GM23338 (cell line): ENCODE measurements at regions not wholly inside any gene's neighbourhood (a gene's known extent, or its start where the extent isn't known, plus 50 kb on each side); places are given as distances from the start of the nearest gene placed in this dataset.

ENCODE experiments used
- ATAC-seq: fragments of 200-7000 bp; cut with Tn5 transposase; 3 replicates; pipeline ENCODE4 v1.9.1; 2020
- DNase-seq: peaks from one replicate; pipeline ENCODE4 v3.0.0-alpha.2; 2015; ENCODE audit warnings: low spot score
- H2AFZ ChIP-seq: fragments of 200-600 bp; sonication (generic); 2 replicates; pipeline ENCODE4 v1.8.0; 2016; ENCODE audit warnings: antibody characterized with exemption, mild to moderate bottlenecking, moderate library complexity
- H3F3A ChIP-seq: fragments of 200-600 bp; sonication (generic); replicated peaks from 2 replicates; pipeline ENCODE4 v1.8.0; 2017; ENCODE audit warnings: antibody characterized with exemption, mixed run types, low read depth
- H3K27ac ChIP-seq: fragments of 200-600 bp; sonication (generic); 2 replicates; pipeline ENCODE4 v1.6.1; 2016; ENCODE audit warnings: low read depth
- H3K27me3 ChIP-seq: fragments of 200-600 bp; sonication (generic); 2 replicates; pipeline ENCODE4 v1.8.0; 2016; ENCODE audit warnings: mild to moderate bottlenecking, mixed run types, moderate library complexity; ENCODE audit not compliant: insufficient read depth
- H3K36me3 ChIP-seq: fragments of 200-600 bp; sonication (generic); 2 replicates; pipeline ENCODE4 v1.8.0; 2016; ENCODE audit warnings: mild to moderate bottlenecking; ENCODE audit not compliant: insufficient read depth
- H3K4me1 ChIP-seq: fragments of 200-600 bp; sonication (generic); 2 replicates; pipeline ENCODE4 v1.8.0; 2016; ENCODE audit warnings: mild to moderate bottlenecking, moderate library complexity; ENCODE audit not compliant: insufficient read depth
- H3K4me2 ChIP-seq: fragments of 200-600 bp; sonication (generic); 2 replicates; pipeline ENCODE4 v1.7.1; 2017; ENCODE audit warnings: mixed run types
- H3K4me3 ChIP-seq: fragments of 200-600 bp; sonication (generic); 2 replicates; pipeline ENCODE4 v1.6.1; 2016; ENCODE audit warnings: mixed run types
- H3K79me2 ChIP-seq: fragments of 200-600 bp; sonication (generic); replicated peaks from 2 replicates; pipeline ENCODE4 v1.8.0; 2017; ENCODE audit warnings: mild to moderate bottlenecking; ENCODE audit not compliant: insufficient read depth
- H3K9me2 ChIP-seq: fragments of 200-600 bp; sonication (generic); 2 replicates; pipeline ENCODE4 v1.8.0; 2017; ENCODE audit not compliant: insufficient read depth
- H4K20me1 ChIP-seq: fragments of 200-600 bp; sonication (generic); replicated peaks from 2 replicates; pipeline ENCODE4 v1.8.0; 2017; ENCODE audit warnings: mild to moderate bottlenecking; ENCODE audit not compliant: insufficient read depth
- H3K27ac Mint-ChIP-seq: 2 replicates; pipeline ENCODE4 v1.8.0; 2020; ENCODE audit warnings: inconsistent platforms, mild to moderate bottlenecking, moderate library complexity, mixed read lengths
- H3K27me3 Mint-ChIP-seq: 3 replicates; pipeline ENCODE4 v1.8.0; 2022; ENCODE audit warnings: low read depth, mild to moderate bottlenecking, moderate library complexity, mixed read lengths, inconsistent platforms; ENCODE audit not compliant: insufficient read depth, poor library complexity
- H3K36me3 Mint-ChIP-seq: 3 replicates; pipeline ENCODE4 v1.8.0; 2021; ENCODE audit warnings: low read depth, mild to moderate bottlenecking, inconsistent platforms, moderate library complexity, mixed read lengths
- H3K4me1 Mint-ChIP-seq: 3 replicates; pipeline ENCODE4 v1.8.0; 2020; ENCODE audit warnings: mild to moderate bottlenecking, inconsistent platforms, mixed read lengths
- H3K4me3 Mint-ChIP-seq: 3 replicates; pipeline ENCODE4 v1.8.0; 2021; ENCODE audit warnings: moderate library complexity, mild to moderate bottlenecking, inconsistent platforms, mixed read lengths
- H3K9me3 Mint-ChIP-seq: 3 replicates; pipeline ENCODE4 v1.8.0; 2020; ENCODE audit warnings: moderate library complexity, mild to moderate bottlenecking, inconsistent platforms, mixed read lengths
- CTCF ChIP-seq, 2 experiments: fragments of 200-600 bp in 1 of 2; sonication (generic) in 1 of 2; conservative IDR thresholded peaks; 2 replicates each; pipeline versions ENCODE4 v1.5.1 to v1.6.1; 2016 to 2017; ENCODE audit warnings: antibody characterized with exemption in 2 of 2, low read depth in 2 of 2, mild to moderate bottlenecking in 2 of 2, moderate library complexity in 1 of 2
- ETS1 ChIP-seq: IDR thresholded peaks from 2 replicates; pipeline ENCODE4 v1.6.1; 2016; ENCODE audit warnings: antibody characterized with exemption
- ZNF331 ChIP-seq: fragments of 250-450 bp; sonication (Bioruptor Pico); IDR thresholded peaks from 2 replicates; pipeline ENCODE4 v1.5.0; 2020; ENCODE audit warnings: low read depth, mild to moderate bottlenecking, moderate library complexity
- ZNF462 ChIP-seq: fragments of 250-450 bp; sonication (Bioruptor Pico); IDR thresholded peaks from 2 replicates; pipeline ENCODE4 v1.5.0; 2020; ENCODE audit warnings: mild to moderate bottlenecking, moderate library complexity

- no peak for TF ChIP-seq ZNF462 (CRISPR knock-in tag)
- peak; percentile 83 to 88 for TF ChIP-seq CTCF (conservative IDR thresholded peaks at IDR 0.05; ENCODE audit: low read depth in 2 of 2)
These were observed 236.3 kb upstream of the ANKRD30A start (continued) for GRCh38 chr10:36888925-36889573.

GRCh38 chr10:36886303-36886891, 239.0 kb upstream of the ANKRD30A start:
- Mint-ChIP-seq H3K9me3 (peaks cover 30% of the 10 kb centered on the region), H3K27me3 (peaks cover 3% of the 10 kb centered on the region), H3K4me3 (no peak overlapping the region), H3K36me3 (peaks cover 2% of the 10 kb centered on the region; the same call in 1 of the 3 replicates), H3K4me1 (no peaks in the 10 kb centered on the region), H3K27ac (no peak overlapping the region)
- H3K4me2 ChIP-seq = no peak overlapping the region
- no peaks in the 10 kb centered on the region for H3K9me2 ChIP-seq
- H3K27ac ChIP-seq = no peak overlapping the region
- no peaks in the 10 kb centered on the region for H3F3A ChIP-seq
- no peaks in the 10 kb centered on the region for H3K79me2 ChIP-seq
- DNase-seq = no peak
- ATAC-seq = no peak
- no peaks in the 10 kb centered on the region for H3K36me3 ChIP-seq
- H2AFZ ChIP-seq = no peak overlapping the region
- no peaks in the 10 kb centered on the region for H3K4me1 ChIP-seq
- no peak overlapping the region for H3K4me3 ChIP-seq
- H4K20me1 ChIP-seq = no peaks in the 10 kb centered on the region
- H3K27me3 ChIP-seq = no peaks in the 10 kb centered on the region
- TF ChIP-seq ZNF331 = no peak
- no peak for TF ChIP-seq ETS1
- no peak for TF ChIP-seq ZNF462 (CRISPR knock-in tag)
